ENCODE measurements at regions not wholly inside any gene's neighbourhood (a gene's known extent, or its start where the extent isn't known, plus 50 kb on each side); places are given as distances from the start of the nearest gene placed in this dataset.

GRCh38 chr20:61120595-61121515 is 131.2 kb upstream of the CDH4 start:
- TF ChIP-seq SPI1 (IDR thresholded peaks at IDR 0.05; ENCODE audit: low read depth, low read length) (no peak), POLR2A (IDR thresholded peaks at IDR 0.05; ENCODE audit: low read depth, low read length) (no peak)

All from GM12891 (cell line).